B cell (primary cell): ENCODE measurements at regions not wholly inside any gene's neighbourhood (a gene's known extent, or its start where the extent isn't known, plus 50 kb on each side); places are given as distances from the start of the nearest gene placed in this dataset.

Source experiments
- ATAC-seq: fragments of 200-7000 bp; cut with Tn5 transposase; one replicate; pipeline ENCODE4 v1.10.0; 2021; ENCODE audit warnings: low read depth, mild to moderate bottlenecking, moderate number of reproducible peaks, moderate library complexity
- CTCF ChIA-PET: fragments of 350-600 bp; sonication (Branson Sonifier 250); formaldehyde crosslinking; loops from one replicate; lab custom pipeline; 2021; ENCODE audit warnings: antibody characterized with exemption, inconsistent platforms; lab: Charles Lee
- POLR2A ChIA-PET: fragments of 350-600 bp; sonication (Branson Sonifier 250); formaldehyde crosslinking; loops from one replicate; lab custom pipeline; 2021; ENCODE audit warnings: antibody characterized with exemption; lab: Charles Lee
- DNase-seq: peaks from one replicate; pipeline ENCODE4 v3.0.0; 2013
- H2AFZ ChIP-seq: 2 replicates; pipeline ENCODE4 v1.6.1; 2012; ENCODE audit warnings: mild to moderate bottlenecking, low read depth, low read length; ENCODE audit not compliant: insufficient read depth, poor library complexity, severe bottlenecking
- H3K27ac ChIP-seq, 2 donors: 1 replicate in 1 of 2; 2 replicates in 1 of 2; pipeline ENCODE4 v1.5.1; 2012 to 2013; ENCODE audit warnings: low read length in 2 of 2, mild to moderate bottlenecking in 2 of 2, moderate library complexity in 1 of 2
- H3K27me3 ChIP-seq, 4 experiments: fragments of 200-600 bp in 1 of 4; sonication (generic) in 1 of 4; replicated peaks in 1 of 4; 1 replicate in 2 of 4; 2 replicates in 2 of 4; pipeline versions ENCODE4 v1.6.1 to v1.7.0; 2013 to 2016; ENCODE audit warnings: low read length in 3 of 4, mild to moderate bottlenecking in 2 of 4, mixed read lengths in 1 of 4, moderate library complexity in 1 of 4; ENCODE audit not compliant: insufficient read depth in 4 of 4, control insufficient read depth in 3 of 4; ENCODE audit errors: control extremely low read depth in 1 of 4
- H3K36me3 ChIP-seq, 2 experiments: replicated peaks in 1 of 2; 1 replicate in 1 of 2; 2 replicates in 1 of 2; pipeline versions ENCODE4 v1.6.1 to v1.7.1; 2013; ENCODE audit warnings: low read length in 1 of 2; ENCODE audit not compliant: insufficient read depth in 2 of 2, control insufficient read depth in 1 of 2; ENCODE audit errors: control extremely low read depth in 1 of 2, extremely low read depth in 1 of 2
- H3K4me1 ChIP-seq, 2 donors: fragments of 200-600 bp in 1 of 2; sonication (generic) in 1 of 2; 1 replicate in 1 of 2; 2 replicates in 1 of 2; pipeline versions ENCODE4 v1.5.1 to v1.6.1; 2013 to 2017; ENCODE audit warnings: low read length in 2 of 2; ENCODE audit not compliant: control insufficient read depth in 2 of 2, insufficient read depth in 2 of 2
- H3K4me2 ChIP-seq: replicated peaks from 2 replicates; pipeline ENCODE3; 2012; ENCODE audit warnings: mild to moderate bottlenecking, low read depth, low read length; ENCODE audit not compliant: poor library complexity, severe bottlenecking
- H3K4me3 ChIP-seq, 5 experiments: fragments of 200-600 bp in 1 of 5; sonication (generic) in 1 of 5; 1 replicate in 3 of 5; 2 replicates in 2 of 5; pipeline versions ENCODE4 v1.5.1 to v1.7.0; 2011 to 2016; ENCODE audit warnings: low read length in 4 of 5, mild to moderate bottlenecking in 4 of 5, low read depth in 2 of 5, control low read depth in 1 of 5, moderate library complexity in 1 of 5; ENCODE audit not compliant: insufficient read depth in 1 of 5; ENCODE audit errors: control extremely low read depth in 1 of 5, extremely low read depth in 1 of 5
- H3K79me2 ChIP-seq: fragments of 200-600 bp; sonication (generic); one replicate; pipeline ENCODE4 v1.6.0; 2016; ENCODE audit warnings: low read length; ENCODE audit not compliant: control insufficient read depth, insufficient read depth
- H3K9ac ChIP-seq: fragments of 200-600 bp; sonication (generic); 2 replicates; pipeline ENCODE4 v1.6.1; 2017; ENCODE audit warnings: mild to moderate bottlenecking, low read length, moderate library complexity
- H3K9me3 ChIP-seq, 3 donors: one replicate each; pipeline versions ENCODE4 v1.6.1 to v1.7.1; 2013; ENCODE audit warnings: low read length in 2 of 3; ENCODE audit not compliant: control insufficient read depth in 2 of 3, insufficient read depth in 1 of 3; ENCODE audit errors: control extremely low read depth in 1 of 3
- H4K20me1 ChIP-seq: 2 replicates; pipeline ENCODE4 v1.6.0; 2012; ENCODE audit warnings: mild to moderate bottlenecking, low read length; ENCODE audit not compliant: insufficient read depth, control insufficient read depth, poor library complexity, severe bottlenecking
- H3K27ac Mint-ChIP-seq: one replicate; pipeline ENCODE4 v1.8.0; 2021; ENCODE audit warnings: mixed read lengths
- H3K27me3 Mint-ChIP-seq: one replicate; pipeline ENCODE4 v1.8.0; 2021; ENCODE audit warnings: mixed read lengths
- H3K4me1 Mint-ChIP-seq: one replicate; pipeline ENCODE4 v1.8.0; 2021; ENCODE audit warnings: mixed read lengths
- H3K4me3 Mint-ChIP-seq: one replicate; pipeline ENCODE4 v1.8.0; 2021; ENCODE audit warnings: mixed read lengths
- H3K9me3 Mint-ChIP-seq: one replicate; pipeline ENCODE4 v1.8.0; 2022; ENCODE audit warnings: mixed read lengths; ENCODE audit not compliant: insufficient read depth
- EZH2 ChIP-seq: IDR thresholded peaks from 2 replicates; pipeline ENCODE4 v1.6.1; 2012; ENCODE audit warnings: borderline replicate concordance, low read depth, mild to moderate bottlenecking, moderate library complexity, low read length; ENCODE audit not compliant: insufficient read depth, poor library complexity, severe bottlenecking
- WGBS: methylation state at CpG from one replicate; pipeline ENCODE4 v1.1.5; 2013; ENCODE audit warnings: missing lambda C conversion rate; ENCODE audit not compliant: insufficient coverage; 5-methylcytosine and 5-hydroxymethylcytosine counted together
- intact Hi-C: fragments of 100-400 bp; cut with micrococcal nuclease; formaldehyde crosslinking; loops from one replicate; pipeline ENCODE4 v1.10.0; 2022
- TF ChIP-seq, protein P1 (sequence below): fragments of 200-600 bp; IDR thresholded peaks from one replicate; pipeline ENCODE4 v1.8.0; 2022; ENCODE audit warnings: antibody characterized with exemption, mild to moderate bottlenecking

DNA sequence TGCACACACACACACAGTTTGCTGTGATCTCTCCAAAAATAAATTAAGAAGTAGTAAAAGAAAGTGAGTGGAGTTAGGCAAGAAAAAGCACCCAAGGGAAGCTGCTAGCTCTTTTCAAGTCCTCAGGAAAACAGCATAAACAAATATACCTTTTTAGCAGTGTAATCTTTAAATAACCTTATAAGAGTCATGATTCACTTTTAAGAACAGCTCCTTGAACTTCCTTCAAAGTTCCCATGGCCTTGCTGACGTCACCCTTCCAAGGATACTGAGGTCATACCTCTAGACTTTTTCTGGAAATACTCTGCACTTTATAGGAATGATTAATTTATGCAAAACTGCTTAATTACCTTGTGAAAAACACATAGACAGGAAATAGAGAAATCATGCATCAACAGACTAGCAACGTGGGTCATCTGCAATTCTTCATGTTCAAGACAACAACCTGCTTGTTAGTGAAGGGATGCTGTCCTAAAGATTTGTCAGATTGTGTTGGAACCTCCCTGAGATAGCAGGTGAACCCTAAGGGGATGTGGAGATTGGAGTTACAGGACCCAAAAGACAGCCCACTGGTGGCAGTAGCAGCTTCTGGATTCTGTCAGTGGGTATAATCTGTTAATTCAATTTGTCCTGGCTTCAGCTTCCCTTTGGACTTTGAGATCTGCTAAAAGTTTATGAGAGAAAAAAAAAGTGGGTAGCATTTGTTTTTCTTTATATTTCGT is 229.0 kb downstream of the ELAVL2 start:
- H3K27me3 Mint-ChIP-seq, result no peaks in the 10 kb centered on the region
- no peaks in the 10 kb centered on the region for H3K27me3 ChIP-seq
- no peaks in the 10 kb centered on the region for H3K4me1 Mint-ChIP-seq
- no peak for ATAC-seq
- no peak for DNase-seq
- no peaks in the 10 kb centered on the region for H3K4me1 ChIP-seq
- H3K4me2 ChIP-seq, result no peak overlapping the region
- H4K20me1 ChIP-seq, result no peaks in the 10 kb centered on the region
- no peak overlapping the region for H3K27ac Mint-ChIP-seq
- no peak overlapping the region for H3K27ac ChIP-seq
- POLR2A ChIA-PET, result no interaction called here
- H2AFZ ChIP-seq, result no peak overlapping the region
- peaks cover 0 to 3% (median 0%) of the 10 kb centered on the region in 3 donors for H3K9me3 ChIP-seq
- no peak overlapping the region for H3K4me3 ChIP-seq
- H3K79me2 ChIP-seq, result no peaks in the 10 kb centered on the region
- CTCF ChIA-PET, result no interaction called here
- no CpG with 5 or more reads among the region's 3 CpGs for WGBS
- intact Hi-C loops, result no loop called here
- no peaks in the 10 kb centered on the region for H3K36me3 ChIP-seq
- H3K9ac ChIP-seq, result no peak overlapping the region
- TF ChIP-seq EZH2, result no peak
- TF ChIP-seq, protein P1, sequence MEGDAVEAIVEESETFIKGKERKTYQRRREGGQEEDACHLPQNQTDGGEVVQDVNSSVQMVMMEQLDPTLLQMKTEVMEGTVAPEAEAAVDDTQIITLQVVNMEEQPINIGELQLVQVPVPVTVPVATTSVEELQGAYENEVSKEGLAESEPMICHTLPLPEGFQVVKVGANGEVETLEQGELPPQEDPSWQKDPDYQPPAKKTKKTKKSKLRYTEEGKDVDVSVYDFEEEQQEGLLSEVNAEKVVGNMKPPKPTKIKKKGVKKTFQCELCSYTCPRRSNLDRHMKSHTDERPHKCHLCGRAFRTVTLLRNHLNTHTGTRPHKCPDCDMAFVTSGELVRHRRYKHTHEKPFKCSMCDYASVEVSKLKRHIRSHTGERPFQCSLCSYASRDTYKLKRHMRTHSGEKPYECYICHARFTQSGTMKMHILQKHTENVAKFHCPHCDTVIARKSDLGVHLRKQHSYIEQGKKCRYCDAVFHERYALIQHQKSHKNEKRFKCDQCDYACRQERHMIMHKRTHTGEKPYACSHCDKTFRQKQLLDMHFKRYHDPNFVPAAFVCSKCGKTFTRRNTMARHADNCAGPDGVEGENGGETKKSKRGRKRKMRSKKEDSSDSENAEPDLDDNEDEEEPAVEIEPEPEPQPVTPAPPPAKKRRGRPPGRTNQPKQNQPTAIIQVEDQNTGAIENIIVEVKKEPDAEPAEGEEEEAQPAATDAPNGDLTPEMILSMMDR, result no peak
- no peak overlapping the region for H3K4me3 Mint-ChIP-seq
- no peaks in the 10 kb centered on the region for H3K9me3 Mint-ChIP-seq

DNA sequence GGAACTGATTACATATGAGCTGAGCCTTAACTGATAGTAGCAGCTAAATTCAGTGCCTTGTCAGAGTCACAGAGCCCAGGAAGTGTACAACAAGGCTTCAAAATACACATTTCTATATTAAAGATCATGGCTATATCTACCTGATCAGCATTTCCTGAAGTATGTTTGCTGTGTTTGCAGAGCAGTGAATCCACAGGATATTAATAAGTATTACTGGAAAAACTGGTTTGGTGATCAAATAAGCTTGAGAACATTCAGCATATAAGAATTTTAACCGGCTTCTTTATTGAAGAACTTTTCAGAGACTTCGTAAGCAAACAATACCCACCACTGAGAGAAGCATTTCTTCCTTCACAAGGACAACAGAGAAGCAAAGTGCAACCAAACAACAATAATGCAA is 227.0 kb downstream of the ELAVL2 start:
- no peaks in the 10 kb centered on the region for H3K9me3 ChIP-seq
- H3K27me3 Mint-ChIP-seq, result no peaks in the 10 kb centered on the region
- ATAC-seq, result no peak
- no peak overlapping the region for H3K4me3 ChIP-seq
- no peak for DNase-seq
- H2AFZ ChIP-seq, result no peak overlapping the region
- no peaks in the 10 kb centered on the region for H3K4me1 Mint-ChIP-seq
- no peak overlapping the region for H3K4me2 ChIP-seq
- no peak overlapping the region for H3K9ac ChIP-seq
- H3K79me2 ChIP-seq, result no peaks in the 10 kb centered on the region
- TF ChIP-seq, protein P1, result no peak
- no peak for TF ChIP-seq EZH2
- H3K9me3 Mint-ChIP-seq, result peaks cover 2% of the 10 kb centered on the region
- H3K4me1 ChIP-seq, result no peaks in the 10 kb centered on the region
- H3K4me3 Mint-ChIP-seq, result no peak overlapping the region
- intact Hi-C loops, result no loop called here
- H3K27ac Mint-ChIP-seq, result no peak overlapping the region
- no peaks in the 10 kb centered on the region for H4K20me1 ChIP-seq
- CTCF ChIA-PET, result no interaction called here
- POLR2A ChIA-PET, result no interaction called here
- no peaks in the 10 kb centered on the region for H3K27me3 ChIP-seq
- no peak overlapping the region for H3K27ac ChIP-seq
- H3K36me3 ChIP-seq, result no peaks in the 10 kb centered on the region
- no CpG with 5 or more reads among the region's 2 CpGs for WGBS
